ENCODE measurements at regions not wholly inside any gene's neighbourhood (a gene's known extent, or its start where the extent isn't known, plus 50 kb on each side); places are given as distances from the start of the nearest gene placed in this dataset.

- H3K36me3 ChIP-seq (ENCODE audit: control insufficient read depth in 2 of 2, insufficient read depth in 2 of 2, low read length in 1 of 2) = no peaks in the 10 kb centered on the region
- H3K9ac ChIP-seq (ENCODE audit: control insufficient read depth, insufficient read depth, low read length) = no peak overlapping the region
- ATAC-seq (no peak), DNase-seq (ENCODE audit: low read depth, low spot score) (no peak), FAIRE-seq (no peak)
- RAD21 ChIA-PET (ENCODE audit: unreplicated experiment) = no interaction called here
- no peak for TF ChIP-seq SREBF2 (IDR thresholded peaks at IDR 0.05; ENCODE audit: low read length)
- TF ChIP-seq NR2F1 (conservative IDR thresholded peaks at IDR 0.05) = no peak
- TF ChIP-seq HDGF (IDR thresholded peaks at IDR 0.05) = no peak
- no peak for TF ChIP-seq CHD2 (IDR thresholded peaks at IDR 0.05; ENCODE audit: borderline replicate concordance, low read depth, low read length)
- no peak for TF ChIP-seq MTA3 (IDR thresholded peaks at IDR 0.05; ENCODE audit: borderline replicate concordance, low read length)
- TF ChIP-seq CTCF (IDR thresholded peaks at IDR 0.05 in 2 of 3, conservative IDR thresholded peaks at IDR 0.05 in 1 of 3; ENCODE audit: control insufficient read depth in 2 of 3, extremely low read depth in 1 of 3, insufficient read depth in 1 of 3, low read depth in 3 of 3, low read length in 3 of 3) = no peak
- no peak for TF ChIP-seq POLR2A (IDR thresholded peaks at IDR 0.05; ENCODE audit: low read depth, low read length)
- TF ChIP-seq ATF7 (IDR thresholded peaks at IDR 0.05; ENCODE audit: low read depth) = no peak
- no peak for TF ChIP-seq RELB (IDR thresholded peaks at IDR 0.05; ENCODE audit: low read depth)
- no peak for TF ChIP-seq SMAD1 (IDR thresholded peaks at IDR 0.05; ENCODE audit: low read depth, partially characterized antibody)
- TF ChIP-seq ZNF217 (IDR thresholded peaks at IDR 0.05) = no peak
- TF ChIP-seq SMC3 (IDR thresholded peaks at IDR 0.05; ENCODE audit: borderline replicate concordance, low read length) = no peak
- TF ChIP-seq MEF2A (IDR thresholded peaks at IDR 0.05; ENCODE audit: insufficient read depth, low read depth, low read length) = no peak
- TF ChIP-seq LARP7 (IDR thresholded peaks at IDR 0.05) = no peak
- no peak for TF ChIP-seq ZBTB4 (CRISPR knock-in tag; IDR thresholded peaks at IDR 0.05)
- no peak for TF ChIP-seq PKNOX1 (IDR thresholded peaks at IDR 0.05)
- TF ChIP-seq PML (IDR thresholded peaks at IDR 0.05; ENCODE audit: low read length) = no peak
- TF ChIP-seq NBN (IDR thresholded peaks at IDR 0.05) = no peak
- no peak overlapping the region for H2AFZ ChIP-seq (ENCODE audit: control insufficient read depth, low read depth, low read length)
- no peak overlapping the region for H3K4me3 ChIP-seq
- H3K27ac ChIP-seq (ENCODE audit: control insufficient read depth, insufficient read depth) = no peak overlapping the region
- no peaks in the 10 kb centered on the region for H3K27me3 ChIP-seq (replicated peaks in 1 of 2; ENCODE audit: control insufficient read depth in 2 of 2, insufficient read depth in 2 of 2, low read length in 1 of 2)
- H4K20me1 ChIP-seq (ENCODE audit: control insufficient read depth, insufficient read depth) = no peaks in the 10 kb centered on the region
- no peaks in the 10 kb centered on the region for H3K9me3 ChIP-seq (replicated peaks; ENCODE audit: control insufficient read depth, insufficient read depth, low read length)
- WGBS (ENCODE audit: insufficient coverage, insufficient replicate concordance, low lambda C conversion rate, missing lambda C conversion rate) = 10% methylated on average over 8 of the region's 8 CpGs
- BruUV-seq (replicated peaks) = no TSS peak
- intact Hi-C loops (cut with micrococcal nuclease; ENCODE audit: unreplicated experiment) (no loop called here), in situ Hi-C loops (cut with MboI) (no loop called here)
- H3K79me2 ChIP-seq (ENCODE audit: control insufficient read depth, insufficient read depth, low read length) = no peaks in the 10 kb centered on the region
- SMC1A ChIA-PET (ENCODE audit: uncharacterized antibody, unreplicated experiment) = no interaction called here
- H3K4me2 ChIP-seq (ENCODE audit: control insufficient read depth, insufficient read depth) = no peak overlapping the region
- H3K4me1 ChIP-seq (ENCODE audit: control insufficient read depth, insufficient read depth, low read length) = no peaks in the 10 kb centered on the region
- CTCF ChIA-PET = no interaction called here
- POLR2A ChIA-PET = no interaction called here
These were observed 496.9 kb upstream of the TMEM132C start for GRCh38 chr12:127770118-127770517.
